WTC11 (cell line): ENCODE measurements at regions not wholly inside any gene's neighbourhood (a gene's known extent, or its start where the extent isn't known, plus 50 kb on each side); places are given as distances from the start of the nearest gene placed in this dataset.

Experiments
- ATAC-seq: fragments of 200-7000 bp; cut with Tn5 transposase; 2 replicates; pipeline ENCODE4 v1.10.0; 2021; ENCODE audit warnings: mild to moderate bottlenecking, moderate library complexity
- CTCF ChIA-PET: fragments of 300-600 bp; sonication (Branson Sonifier 250); formaldehyde crosslinking; loops from one replicate; lab custom pipeline; 2021; ENCODE audit warnings: antibody characterized with exemption; lab: Charles Lee
- POLR2A ChIA-PET: fragments of 350-600 bp; sonication (Branson Sonifier 250); formaldehyde crosslinking; loops from one replicate; lab custom pipeline; 2021; ENCODE audit warnings: antibody characterized with exemption; lab: Charles Lee
- DNase-seq: peaks from one replicate; pipeline ENCODE4 v3.0.0; 2021; ENCODE audit warnings: low spot score
- H3K27ac Mint-ChIP-seq: 2 replicates; pipeline ENCODE4 v1.8.0; 2021; ENCODE audit warnings: mixed read lengths
- H3K27me3 Mint-ChIP-seq: 2 replicates; pipeline ENCODE4 v1.8.0; 2021; ENCODE audit warnings: low read depth, mild to moderate bottlenecking, moderate library complexity, mixed read lengths
- H3K36me3 Mint-ChIP-seq: 2 replicates; pipeline ENCODE4 v1.8.0; 2021; ENCODE audit warnings: mixed read lengths
- H3K4me1 Mint-ChIP-seq: 2 replicates; pipeline ENCODE4 v1.8.0; 2022; ENCODE audit warnings: mixed read lengths
- H3K4me3 Mint-ChIP-seq: 2 replicates; pipeline ENCODE4 v1.8.0; 2021; ENCODE audit warnings: mild to moderate bottlenecking, moderate library complexity, mixed read lengths
- H3K9me3 Mint-ChIP-seq: 2 replicates; pipeline ENCODE4 v1.8.0; 2021; ENCODE audit warnings: mixed read lengths
- ATF3 ChIP-seq: sonication (generic); formaldehyde crosslinking; conservative IDR thresholded peaks from 2 replicates; pipeline ENCODE4 v1.8.1; 2022; ENCODE audit warnings: mild to moderate bottlenecking, missing genetic modification reagents
- CREM ChIP-seq: sonication (generic); formaldehyde crosslinking; IDR thresholded peaks from 2 replicates; pipeline ENCODE4 v1.8.1; 2022; ENCODE audit warnings: mild to moderate bottlenecking, missing genetic modification reagents, moderate library complexity
- EMX1 ChIP-seq: fragments of 250-450 bp; sonication (Bioruptor Pico); IDR thresholded peaks from 2 replicates; pipeline ENCODE4 v1.8.0; 2021; ENCODE audit warnings: mild to moderate bottlenecking
- HMGA2 ChIP-seq: fragments of 250-450 bp; sonication (Bioruptor Pico); IDR thresholded peaks from 2 replicates; pipeline ENCODE4 v1.4.0; 2021; ENCODE audit warnings: mild to moderate bottlenecking, moderate library complexity
- IRF1 ChIP-seq: sonication (generic); formaldehyde crosslinking; IDR thresholded peaks from 2 replicates; pipeline ENCODE4 v1.8.0; 2023; ENCODE audit warnings: missing genetic modification reagents
- IRF2 ChIP-seq: sonication (generic); formaldehyde crosslinking; IDR thresholded peaks from 2 replicates; pipeline ENCODE4 v1.8.0; 2022; ENCODE audit warnings: low read depth, missing genetic modification reagents, borderline replicate concordance
- KAT7 ChIP-seq: sonication (generic); formaldehyde crosslinking; IDR thresholded peaks from 2 replicates; pipeline ENCODE4 v1.8.1; 2023; ENCODE audit warnings: missing genetic modification reagents, mild to moderate bottlenecking, borderline replicate concordance
- NFATC4 ChIP-seq: fragments of 250-450 bp; sonication (Bioruptor Pico); IDR thresholded peaks from 2 replicates; pipeline ENCODE4 v1.9.0; 2021; ENCODE audit warnings: mild to moderate bottlenecking
- PRDM15 ChIP-seq: sonication (generic); formaldehyde crosslinking; IDR thresholded peaks from 2 replicates; pipeline ENCODE4 v1.8.0; 2022; ENCODE audit warnings: missing genetic modification reagents
- SOX15 ChIP-seq: fragments of 250-450 bp; sonication (Bioruptor Pico); IDR thresholded peaks from 2 replicates; pipeline ENCODE4 v1.9.0; 2021; ENCODE audit warnings: mild to moderate bottlenecking
- ZMAT4 ChIP-seq: fragments of 250-450 bp; sonication (Bioruptor Pico); IDR thresholded peaks from 2 replicates; pipeline ENCODE4 v1.9.0; 2021; ENCODE audit warnings: mild to moderate bottlenecking
- ZNF263 ChIP-seq: sonication (generic); formaldehyde crosslinking; IDR thresholded peaks from 2 replicates; pipeline ENCODE4 v1.8.1; 2022; ENCODE audit warnings: low read depth, mild to moderate bottlenecking, moderate library complexity, missing genetic modification reagents
- ZNF416 ChIP-seq: fragments of 250-450 bp; sonication (Bioruptor Pico); IDR thresholded peaks from 2 replicates; pipeline ENCODE4 v1.9.0; 2021; ENCODE audit warnings: mild to moderate bottlenecking, inconsistent platforms
- ZNF423 ChIP-seq: fragments of 250-450 bp; sonication (Bioruptor Pico); IDR thresholded peaks from 2 replicates; pipeline ENCODE4 v2.1.2; 2022; ENCODE audit warnings: mild to moderate bottlenecking, moderate library complexity
- TF ChIP-seq, protein P1 (sequence below): sonication (generic); formaldehyde crosslinking; IDR thresholded peaks from 2 replicates; pipeline ENCODE4 v1.8.1; 2022; ENCODE audit warnings: low read depth, missing genetic modification reagents, borderline replicate concordance
- TF ChIP-seq, protein P2 (sequence below): sonication (generic); formaldehyde crosslinking; IDR thresholded peaks from 2 replicates; pipeline ENCODE4 v1.8.1; 2023; ENCODE audit warnings: mild to moderate bottlenecking, missing genetic modification reagents, borderline replicate concordance
- TF ChIP-seq, protein P3 (sequence below): sonication (generic); formaldehyde crosslinking; IDR thresholded peaks from 2 replicates; pipeline ENCODE4 v1.8.1; 2023; ENCODE audit warnings: mild to moderate bottlenecking, missing genetic modification reagents, moderate library complexity
- TF ChIP-seq, protein P4 (sequence below): fragments of 200-600 bp; IDR thresholded peaks from 2 replicates; pipeline ENCODE4 v1.8.0; 2022; ENCODE audit warnings: antibody characterized with exemption
- TF ChIP-seq, protein P5 (sequence below): sonication (generic); formaldehyde crosslinking; IDR thresholded peaks from 2 replicates; pipeline ENCODE4 v1.8.1; 2023; ENCODE audit warnings: mild to moderate bottlenecking, moderate library complexity, missing genetic modification reagents

GRCh38 chr6:92538275-92538674 lies 881.1 kb downstream of the EPHA7 start (continued):
- TF ChIP-seq, protein P1, sequence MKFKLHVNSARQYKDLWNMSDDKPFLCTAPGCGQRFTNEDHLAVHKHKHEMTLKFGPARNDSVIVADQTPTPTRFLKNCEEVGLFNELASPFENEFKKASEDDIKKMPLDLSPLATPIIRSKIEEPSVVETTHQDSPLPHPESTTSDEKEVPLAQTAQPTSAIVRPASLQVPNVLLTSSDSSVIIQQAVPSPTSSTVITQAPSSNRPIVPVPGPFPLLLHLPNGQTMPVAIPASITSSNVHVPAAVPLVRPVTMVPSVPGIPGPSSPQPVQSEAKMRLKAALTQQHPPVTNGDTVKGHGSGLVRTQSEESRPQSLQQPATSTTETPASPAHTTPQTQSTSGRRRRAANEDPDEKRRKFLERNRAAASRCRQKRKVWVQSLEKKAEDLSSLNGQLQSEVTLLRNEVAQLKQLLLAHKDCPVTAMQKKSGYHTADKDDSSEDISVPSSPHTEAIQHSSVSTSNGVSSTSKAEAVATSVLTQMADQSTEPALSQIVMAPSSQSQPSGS: no peak
- TF ChIP-seq ATF3 (CRISPR knock-in tag): no peak
- no peak for TF ChIP-seq SOX15
- TF ChIP-seq CREM (CRISPR knock-in tag): no peak
- no peak for TF ChIP-seq PRDM15 (CRISPR knock-in tag)
- no peak for TF ChIP-seq KAT7 (CRISPR knock-in tag)
- TF ChIP-seq, protein P2, sequence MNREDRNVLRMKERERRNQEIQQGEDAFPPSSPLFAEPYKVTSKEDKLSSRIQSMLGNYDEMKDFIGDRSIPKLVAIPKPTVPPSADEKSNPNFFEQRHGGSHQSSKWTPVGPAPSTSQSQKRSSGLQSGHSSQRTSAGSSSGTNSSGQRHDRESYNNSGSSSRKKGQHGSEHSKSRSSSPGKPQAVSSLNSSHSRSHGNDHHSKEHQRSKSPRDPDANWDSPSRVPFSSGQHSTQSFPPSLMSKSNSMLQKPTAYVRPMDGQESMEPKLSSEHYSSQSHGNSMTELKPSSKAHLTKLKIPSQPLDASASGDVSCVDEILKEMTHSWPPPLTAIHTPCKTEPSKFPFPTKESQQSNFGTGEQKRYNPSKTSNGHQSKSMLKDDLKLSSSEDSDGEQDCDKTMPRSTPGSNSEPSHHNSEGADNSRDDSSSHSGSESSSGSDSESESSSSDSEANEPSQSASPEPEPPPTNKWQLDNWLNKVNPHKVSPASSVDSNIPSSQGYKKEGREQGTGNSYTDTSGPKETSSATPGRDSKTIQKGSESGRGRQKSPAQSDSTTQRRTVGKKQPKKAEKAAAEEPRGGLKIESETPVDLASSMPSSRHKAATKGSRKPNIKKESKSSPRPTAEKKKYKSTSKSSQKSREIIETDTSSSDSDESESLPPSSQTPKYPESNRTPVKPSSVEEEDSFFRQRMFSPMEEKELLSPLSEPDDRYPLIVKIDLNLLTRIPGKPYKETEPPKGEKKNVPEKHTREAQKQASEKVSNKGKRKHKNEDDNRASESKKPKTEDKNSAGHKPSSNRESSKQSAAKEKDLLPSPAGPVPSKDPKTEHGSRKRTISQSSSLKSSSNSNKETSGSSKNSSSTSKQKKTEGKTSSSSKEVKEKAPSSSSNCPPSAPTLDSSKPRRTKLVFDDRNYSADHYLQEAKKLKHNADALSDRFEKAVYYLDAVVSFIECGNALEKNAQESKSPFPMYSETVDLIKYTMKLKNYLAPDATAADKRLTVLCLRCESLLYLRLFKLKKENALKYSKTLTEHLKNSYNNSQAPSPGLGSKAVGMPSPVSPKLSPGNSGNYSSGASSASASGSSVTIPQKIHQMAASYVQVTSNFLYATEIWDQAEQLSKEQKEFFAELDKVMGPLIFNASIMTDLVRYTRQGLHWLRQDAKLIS (CRISPR knock-in tag): no peak
- no peak for TF ChIP-seq HMGA2 (CRISPR knock-in tag)
- no peak for TF ChIP-seq ZNF263 (CRISPR knock-in tag)
- TF ChIP-seq, all 79 proteins: peak for 0

DNA sequence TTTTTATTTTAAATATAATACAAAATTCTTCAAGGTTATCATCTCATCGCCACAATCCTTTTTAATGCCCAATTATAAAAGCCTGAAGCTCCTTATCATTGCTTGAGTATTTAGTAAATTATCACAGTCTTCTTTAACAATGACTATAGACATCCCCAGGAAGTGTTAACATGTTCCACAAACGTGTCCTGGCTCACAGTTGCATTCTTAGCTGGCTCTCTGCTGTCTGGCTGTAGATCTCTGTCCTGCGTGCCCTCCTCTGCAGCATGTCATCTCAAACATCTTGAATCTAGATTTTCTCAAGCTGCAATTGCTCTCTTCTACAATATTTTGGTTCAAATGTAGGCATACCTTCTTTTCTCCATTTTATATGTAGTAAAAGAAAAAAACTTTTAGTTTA lies 885.2 kb downstream of the EPHA7 start:
- CTCF ChIA-PET: no interaction called here
- Mint-ChIP-seq H3K27ac (no peak overlapping the region), H3K9me3 (no peaks in the 10 kb centered on the region), H3K4me1 (peaks cover 7% of the 10 kb centered on the region), H3K4me3 (no peak overlapping the region), H3K36me3 (no peaks in the 10 kb centered on the region), H3K27me3 (no peaks in the 10 kb centered on the region)
- no peak for ATAC-seq
- DNase-seq: no peak
- TF ChIP-seq ZNF423 (CRISPR knock-in tag) (no peak), ZNF416 (CRISPR knock-in tag) (no peak), NFATC4 (no peak), IRF1 (CRISPR knock-in tag) (no peak)
- TF ChIP-seq, protein P3, sequence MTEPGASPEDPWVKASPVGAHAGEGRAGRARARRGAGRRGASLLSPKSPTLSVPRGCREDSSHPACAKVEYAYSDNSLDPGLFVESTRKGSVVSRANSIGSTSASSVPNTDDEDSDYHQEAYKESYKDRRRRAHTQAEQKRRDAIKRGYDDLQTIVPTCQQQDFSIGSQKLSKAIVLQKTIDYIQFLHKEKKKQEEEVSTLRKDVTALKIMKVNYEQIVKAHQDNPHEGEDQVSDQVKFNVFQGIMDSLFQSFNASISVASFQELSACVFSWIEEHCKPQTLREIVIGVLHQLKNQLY (CRISPR knock-in tag): no peak
- POLR2A ChIA-PET: no interaction called here

- no peak for DNase-seq
- no peak for ATAC-seq
- no peaks in the 10 kb centered on the region for H3K9me3 Mint-ChIP-seq
- TF ChIP-seq, protein P4, sequence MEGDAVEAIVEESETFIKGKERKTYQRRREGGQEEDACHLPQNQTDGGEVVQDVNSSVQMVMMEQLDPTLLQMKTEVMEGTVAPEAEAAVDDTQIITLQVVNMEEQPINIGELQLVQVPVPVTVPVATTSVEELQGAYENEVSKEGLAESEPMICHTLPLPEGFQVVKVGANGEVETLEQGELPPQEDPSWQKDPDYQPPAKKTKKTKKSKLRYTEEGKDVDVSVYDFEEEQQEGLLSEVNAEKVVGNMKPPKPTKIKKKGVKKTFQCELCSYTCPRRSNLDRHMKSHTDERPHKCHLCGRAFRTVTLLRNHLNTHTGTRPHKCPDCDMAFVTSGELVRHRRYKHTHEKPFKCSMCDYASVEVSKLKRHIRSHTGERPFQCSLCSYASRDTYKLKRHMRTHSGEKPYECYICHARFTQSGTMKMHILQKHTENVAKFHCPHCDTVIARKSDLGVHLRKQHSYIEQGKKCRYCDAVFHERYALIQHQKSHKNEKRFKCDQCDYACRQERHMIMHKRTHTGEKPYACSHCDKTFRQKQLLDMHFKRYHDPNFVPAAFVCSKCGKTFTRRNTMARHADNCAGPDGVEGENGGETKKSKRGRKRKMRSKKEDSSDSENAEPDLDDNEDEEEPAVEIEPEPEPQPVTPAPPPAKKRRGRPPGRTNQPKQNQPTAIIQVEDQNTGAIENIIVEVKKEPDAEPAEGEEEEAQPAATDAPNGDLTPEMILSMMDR: no peak
- no peak for TF ChIP-seq KAT7 (CRISPR knock-in tag)
- no peak for TF ChIP-seq ZMAT4 (CRISPR knock-in tag)
- TF ChIP-seq, protein P5, sequence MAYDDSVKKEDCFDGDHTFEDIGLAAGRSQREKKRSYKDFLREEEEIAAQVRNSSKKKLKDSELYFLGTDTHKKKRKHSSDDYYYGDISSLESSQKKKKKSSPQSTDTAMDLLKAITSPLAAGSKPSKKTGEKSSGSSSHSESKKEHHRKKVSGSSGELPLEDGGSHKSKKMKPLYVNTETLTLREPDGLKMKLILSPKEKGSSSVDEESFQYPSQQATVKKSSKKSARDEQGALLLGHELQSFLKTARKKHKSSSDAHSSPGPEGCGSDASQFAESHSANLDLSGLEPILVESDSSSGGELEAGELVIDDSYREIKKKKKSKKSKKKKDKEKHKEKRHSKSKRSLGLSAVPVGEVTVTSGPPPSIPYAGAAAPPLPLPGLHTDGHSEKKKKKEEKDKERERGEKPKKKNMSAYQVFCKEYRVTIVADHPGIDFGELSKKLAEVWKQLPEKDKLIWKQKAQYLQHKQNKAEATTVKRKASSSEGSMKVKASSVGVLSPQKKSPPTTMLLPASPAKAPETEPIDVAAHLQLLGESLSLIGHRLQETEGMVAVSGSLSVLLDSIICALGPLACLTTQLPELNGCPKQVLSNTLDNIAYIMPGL (CRISPR knock-in tag): no peak
- no peak for TF ChIP-seq EMX1 (CRISPR knock-in tag)
- no peak for TF ChIP-seq IRF2
- TF ChIP-seq, all 79 proteins: peak for 0
- ChIA-PET CTCF (no interaction called here), POLR2A (no interaction called here)
- no peaks in the 10 kb centered on the region for H3K4me1 Mint-ChIP-seq
- H3K27ac Mint-ChIP-seq: no peak overlapping the region
- H3K36me3 Mint-ChIP-seq: no peaks in the 10 kb centered on the region
- no peaks in the 10 kb centered on the region for H3K27me3 Mint-ChIP-seq
- H3K4me3 Mint-ChIP-seq: no peak overlapping the region
Observed at GRCh38 chr6:92522589-92522988, 896.8 kb downstream of the EPHA7 start.
